HCT116 (cell line): ENCODE measurements at regions not wholly inside any gene's neighbourhood (a gene's known extent, or its start where the extent isn't known, plus 50 kb on each side); places are given as distances from the start of the nearest gene placed in this dataset.
"Not testable (repeated sequence)": the region's sequence is repeated elsewhere in the genome, so short reads cannot be mapped to it uniquely, and the experiment has no call there.

Experiments
- ATAC-seq: fragments of 200-7000 bp; cut with Tn5 transposase; 2 replicates; pipeline ENCODE4 v1.9.1; 2020; ENCODE audit warnings: mild to moderate bottlenecking, moderate library complexity
- BruUV-seq: library from RNA; stranded (reverse); fragments of 400-500 nt; replicated peaks from 2 replicates; lab custom pipeline; 2021; lab: Mats Ljungman, UMichigan
- CTCF ChIA-PET: fragments of 300-600 bp; sonication (Branson Sonifier 250); formaldehyde crosslinking; loops from one replicate; lab custom pipeline; 2021; ENCODE audit warnings: antibody characterized with exemption; lab: Charles Lee
- POLR2A ChIA-PET: fragments of 300-600, 350-600 bp; sonication (Branson Sonifier 250); formaldehyde crosslinking; loops from one replicate; lab custom pipeline; 2021; ENCODE audit warnings: antibody characterized with exemption; lab: Charles Lee
- RAD21 ChIA-PET, 2 experiments: fragments of 300-600 bp; sonication (Branson Sonifier 250); formaldehyde crosslinking; loops; one replicate each; lab custom pipeline; 2023; ENCODE audit warnings: low total read pairs in 2 of 2; ENCODE audit not compliant: uncharacterized antibody in 2 of 2, unreplicated experiment in 2 of 2, low non-redundant PET in 1 of 2; lab: Charles Lee
- DNase-seq: peaks from one replicate; pipeline ENCODE4 v3.0.0-alpha.2; 2010; ENCODE audit warnings: low read depth, low spot score
- H2AFZ ChIP-seq: fragments of 200-600 bp; shearing (Covaris generic), sonication (generic); 2 replicates; pipeline ENCODE4 v1.6.1; 2017; ENCODE audit warnings: low read depth, mixed run types, mixed read lengths, antibody characterized with exemption, low read length; ENCODE audit not compliant: poor library complexity, severe bottlenecking
- H3K27ac ChIP-seq: 2 replicates; pipeline ENCODE4 v1.5.1; 2012; ENCODE audit warnings: low read depth, low read length
- H3K27me3 ChIP-seq: fragments of 200-600 bp; sonication (generic); 2 replicates; pipeline ENCODE4 v1.6.1; 2016; ENCODE audit warnings: mixed run types, low read length, mixed read lengths; ENCODE audit not compliant: insufficient read depth
- H3K36me3 ChIP-seq, 2 experiments: fragments of 200-500 bp in 1 of 2; fragments of 200-600 bp in 1 of 2; sonication (Bioruptor generic) in 1 of 2; sonication (generic) in 1 of 2; 2 replicates each; pipeline versions ENCODE4 v1.5.1 to v1.6.1; 2014 to 2016; ENCODE audit warnings: low read length in 2 of 2, inconsistent platforms in 1 of 2, mixed read lengths in 1 of 2, mixed run types in 1 of 2; ENCODE audit not compliant: insufficient read depth in 2 of 2, control insufficient read depth in 1 of 2
- H3K4me1 ChIP-seq, 2 experiments: fragments of 200-600 bp in 1 of 2; sonication (generic) in 1 of 2; 2 replicates each; pipeline versions ENCODE4 v1.5.1 to v1.6.1; 2012 to 2017; ENCODE audit warnings: low read length in 2 of 2, inconsistent platforms in 1 of 2, mild to moderate bottlenecking in 1 of 2, mixed read lengths in 1 of 2, mixed run types in 1 of 2, moderate library complexity in 1 of 2; ENCODE audit not compliant: insufficient read depth in 2 of 2, control insufficient read depth in 1 of 2
- H3K4me2 ChIP-seq: fragments of 200-600 bp; sonication (generic); 2 replicates; pipeline ENCODE4 v1.6.1; 2017; ENCODE audit warnings: mixed run types, low read length, mixed read lengths
- H3K4me3 ChIP-seq, 2 experiments: fragments of 200-600 bp in 1 of 2; sonication (generic) in 1 of 2; replicated peaks in 1 of 2; 2 replicates each; pipeline ENCODE4 v1.5.1; 2011 to 2016; ENCODE audit warnings: low read length in 2 of 2, control low read depth in 1 of 2, low read depth in 1 of 2, mild to moderate bottlenecking in 1 of 2, mixed read lengths in 1 of 2, mixed run types in 1 of 2
- H3K79me2 ChIP-seq: fragments of 200-600 bp; sonication (generic); 2 replicates; pipeline ENCODE4 v1.6.1; 2017; ENCODE audit warnings: mild to moderate bottlenecking, mixed run types, low read length, moderate library complexity, mixed read lengths; ENCODE audit not compliant: insufficient read depth
- H3K9ac ChIP-seq: fragments of 200-600 bp; sonication (generic); 2 replicates; pipeline ENCODE4 v1.6.1; 2016; ENCODE audit warnings: low read length, mixed read lengths
- H3K9me2 ChIP-seq: fragments of 200-600 bp; sonication (generic), shearing (Covaris generic); 2 replicates; pipeline ENCODE4 v1.6.1; 2017; ENCODE audit warnings: mixed run types, mild to moderate bottlenecking, moderate library complexity; ENCODE audit not compliant: insufficient read depth
- H3K9me3 ChIP-seq, 2 experiments: fragments of 200-500 bp in 1 of 2; fragments of 200-600 bp in 1 of 2; sonication (Bioruptor generic) in 1 of 2; sonication (generic) in 1 of 2; 2 replicates each; pipeline ENCODE4 v1.6.1; 2014 to 2017; ENCODE audit warnings: low read length in 2 of 2, mixed read lengths in 2 of 2, inconsistent platforms in 1 of 2, low read depth in 1 of 2, mild to moderate bottlenecking in 1 of 2, mixed run types in 1 of 2, moderate library complexity in 1 of 2; ENCODE audit not compliant: control insufficient read depth in 1 of 2, insufficient read depth in 1 of 2
- H4K20me1 ChIP-seq: fragments of 200-600 bp; sonication (generic), shearing (Covaris generic); 2 replicates; pipeline ENCODE4 v1.6.1; 2017; ENCODE audit warnings: mixed run types, mild to moderate bottlenecking, moderate library complexity; ENCODE audit not compliant: insufficient read depth
- CBX3 ChIP-seq: IDR thresholded peaks from 2 replicates; pipeline ENCODE4 v1.6.1; 2012; ENCODE audit warnings: low read depth
- CEBPB ChIP-seq: IDR thresholded peaks from 2 replicates; pipeline ENCODE4 v1.6.1; 2012; ENCODE audit warnings: low read depth
- ELF1 ChIP-seq: IDR thresholded peaks from 2 replicates; pipeline ENCODE4 v1.6.1; 2012; ENCODE audit warnings: low read depth, borderline replicate concordance
- EZH2phosphoT487 ChIP-seq: fragments of 200-600 bp; IDR thresholded peaks from 2 replicates; pipeline ENCODE4 v1.6.1; 2018; ENCODE audit warnings: antibody characterized with exemption, borderline replicate concordance
- FOSL1 ChIP-seq: IDR thresholded peaks from 2 replicates; pipeline ENCODE4 v1.6.1; 2012; ENCODE audit warnings: low read depth
- JUND ChIP-seq: IDR thresholded peaks from 2 replicates; pipeline ENCODE4 v1.6.1; 2012
- POLR2AphosphoS5 ChIP-seq: IDR thresholded peaks from 2 replicates; pipeline ENCODE4 v1.6.1; 2011; ENCODE audit warnings: mild to moderate bottlenecking, low read depth, low read length, moderate library complexity
- TCF7L2 ChIP-seq: IDR thresholded peaks from 2 replicates; pipeline ENCODE4 v1.7.0; 2011; ENCODE audit warnings: borderline replicate concordance, inconsistent platforms; ENCODE audit not compliant: insufficient read depth, insufficient read length; ENCODE audit errors: extremely low read depth
- ZFX ChIP-seq: fragments of 450-650 bp; IDR thresholded peaks from 2 replicates; pipeline ENCODE4 v1.6.1; 2017
- ZNF274 ChIP-seq: fragments of 200-500 bp; sonication (Bioruptor generic); IDR thresholded peaks from 2 replicates; pipeline ENCODE4 v1.6.1; 2014; ENCODE audit warnings: mild to moderate bottlenecking, low read depth, low read length, inconsistent platforms
- intact Hi-C: fragments of 100-400 bp; cut with micrococcal nuclease; formaldehyde crosslinking; loops from 2 replicates; pipeline ENCODE4 v1.10.0; 2022
- TF ChIP-seq, protein P1 (sequence below): IDR thresholded peaks from 2 replicates; pipeline ENCODE4 v1.6.1; 2011; ENCODE audit warnings: mild to moderate bottlenecking, low read length, moderate library complexity; ENCODE audit not compliant: insufficient replicate concordance; ENCODE audit errors: extremely low read depth
- TF ChIP-seq, protein P2 (sequence below): IDR thresholded peaks from 2 replicates; pipeline ENCODE4 v1.6.1; 2012
- TF ChIP-seq, protein P3 (sequence below): IDR thresholded peaks from 2 replicates; pipeline ENCODE4 v1.6.1; 2012
- TF ChIP-seq, protein P4 (sequence below): IDR thresholded peaks from 2 replicates; pipeline ENCODE4 v1.6.1; 2012; ENCODE audit warnings: low read depth

DNA sequence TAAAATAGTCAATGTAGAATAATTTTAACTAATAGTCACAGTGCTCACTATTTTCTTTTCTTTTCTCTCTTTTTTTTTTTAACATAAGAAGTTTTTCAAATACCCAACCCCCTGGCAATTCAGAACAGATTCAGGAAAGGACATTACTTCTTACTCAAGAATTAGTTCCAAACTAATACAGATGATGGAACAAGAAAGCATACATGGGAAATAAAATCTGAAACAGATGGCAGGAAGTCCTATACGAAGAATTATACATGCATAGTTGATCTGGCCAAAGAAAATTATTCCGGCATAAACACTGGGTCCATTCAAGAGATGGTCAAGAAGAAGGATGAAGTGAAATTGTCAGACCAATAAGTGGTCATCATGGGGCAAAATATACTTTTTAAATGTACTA, 614.4 kb upstream of the INTU start (continued):
- TF ChIP-seq, protein P1, sequence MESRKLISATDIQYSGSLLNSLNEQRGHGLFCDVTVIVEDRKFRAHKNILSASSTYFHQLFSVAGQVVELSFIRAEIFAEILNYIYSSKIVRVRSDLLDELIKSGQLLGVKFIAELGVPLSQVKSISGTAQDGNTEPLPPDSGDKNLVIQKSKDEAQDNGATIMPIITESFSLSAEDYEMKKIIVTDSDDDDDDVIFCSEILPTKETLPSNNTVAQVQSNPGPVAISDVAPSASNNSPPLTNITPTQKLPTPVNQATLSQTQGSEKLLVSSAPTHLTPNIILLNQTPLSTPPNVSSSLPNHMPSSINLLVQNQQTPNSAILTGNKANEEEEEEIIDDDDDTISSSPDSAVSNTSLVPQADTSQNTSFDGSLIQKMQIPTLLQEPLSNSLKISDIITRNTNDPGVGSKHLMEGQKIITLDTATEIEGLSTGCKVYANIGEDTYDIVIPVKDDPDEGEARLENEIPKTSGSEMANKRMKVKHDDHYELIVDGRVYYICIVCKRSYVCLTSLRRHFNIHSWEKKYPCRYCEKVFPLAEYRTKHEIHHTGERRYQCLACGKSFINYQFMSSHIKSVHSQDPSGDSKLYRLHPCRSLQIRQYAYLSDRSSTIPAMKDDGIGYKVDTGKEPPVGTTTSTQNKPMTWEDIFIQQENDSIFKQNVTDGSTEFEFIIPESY, result no peak
- no peak for TF ChIP-seq EZH2phosphoT487
- TF ChIP-seq, protein P2, sequence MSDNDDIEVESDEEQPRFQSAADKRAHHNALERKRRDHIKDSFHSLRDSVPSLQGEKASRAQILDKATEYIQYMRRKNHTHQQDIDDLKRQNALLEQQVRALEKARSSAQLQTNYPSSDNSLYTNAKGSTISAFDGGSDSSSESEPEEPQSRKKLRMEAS, result no peak
- no peak for TF ChIP-seq ELF1

DNA sequence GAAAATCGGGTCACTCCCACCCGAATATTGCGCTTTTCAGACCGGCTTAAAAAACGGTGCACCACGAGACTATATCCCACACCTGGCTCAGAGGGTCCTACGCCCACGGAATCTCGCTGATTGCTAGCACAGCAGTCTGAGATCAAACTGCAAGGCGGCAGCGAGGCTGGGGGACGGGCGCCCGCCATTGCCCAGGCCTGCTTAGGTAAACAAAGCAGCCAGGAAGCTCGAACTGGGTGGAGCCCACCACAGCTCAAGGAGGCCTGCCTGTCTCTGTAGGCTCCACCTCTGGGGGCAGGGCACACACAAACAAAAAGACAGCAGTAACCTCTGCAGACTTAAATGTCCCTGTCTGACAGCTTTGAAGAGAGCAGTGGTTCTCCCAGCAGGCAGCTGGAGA, 611.9 kb upstream of the INTU start:
- DNase-seq, H3K36me3 ChIP-seq, H3K9me3 ChIP-seq, H3K4me1 ChIP-seq, H3K27ac ChIP-seq, POLR2A ChIA-PET, intact Hi-C loops, H3K27me3 ChIP-seq, H3K4me3 ChIP-seq, ATAC-seq, BruUV-seq, H3K79me2 ChIP-seq, H3K9me2 ChIP-seq, CTCF ChIA-PET, H3K9ac ChIP-seq, RAD21 ChIA-PET, H3K4me2 ChIP-seq, H2AFZ ChIP-seq, H4K20me1 ChIP-seq: not testable (repeated sequence)

DNA sequence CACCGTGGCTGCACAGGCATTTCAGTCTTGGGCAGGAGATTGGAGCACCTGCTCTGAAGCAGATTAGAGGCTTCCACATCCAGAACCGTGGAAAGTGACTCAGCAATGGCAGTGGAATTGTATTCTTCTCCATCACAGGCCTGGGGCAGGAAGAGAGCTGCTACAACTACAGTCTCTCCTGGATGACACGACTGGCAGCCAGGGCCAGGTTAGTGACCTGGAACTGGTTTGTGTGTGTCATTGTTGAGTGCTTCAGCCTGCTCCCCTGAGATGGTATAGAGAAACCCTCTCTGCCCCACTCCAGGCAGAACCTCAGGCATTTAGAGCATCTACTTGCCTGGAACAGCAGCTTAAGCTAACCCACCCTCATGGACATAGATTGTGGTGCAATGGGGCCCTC, 596.5 kb upstream of the INTU start:
- Histone ChIP-seq H3K9me2 (no peaks in the 10 kb centered on the region), H3K4me1 (no peaks in the 10 kb centered on the region), H3K27ac (no peak overlapping the region), H3K27me3 (no peaks in the 10 kb centered on the region), H3K9ac (no peak overlapping the region), H3K36me3 (no peaks in the 10 kb centered on the region), H3K4me2 (no peak overlapping the region), H3K9me3 (no peaks in the 10 kb centered on the region), H2AFZ (no peak overlapping the region), H4K20me1 (no peaks in the 10 kb centered on the region), H3K79me2 (no peaks in the 10 kb centered on the region), H3K4me3 (no peak overlapping the region)
- no TSS peak for BruUV-seq
- POLR2A ChIA-PET, result no interaction called here
- ATAC-seq (no peak), DNase-seq (no peak)
- RAD21 ChIA-PET, result no interaction called here
- CTCF ChIA-PET, result no interaction called here
- intact Hi-C loops, result no loop called here
- TF ChIP-seq, protein P3, sequence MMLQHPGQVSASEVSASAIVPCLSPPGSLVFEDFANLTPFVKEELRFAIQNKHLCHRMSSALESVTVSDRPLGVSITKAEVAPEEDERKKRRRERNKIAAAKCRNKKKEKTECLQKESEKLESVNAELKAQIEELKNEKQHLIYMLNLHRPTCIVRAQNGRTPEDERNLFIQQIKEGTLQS, result no peak
- TF ChIP-seq CBX3 (no peak), CEBPB (no peak), ZNF274 (no peak), TCF7L2 (no peak), ZFX (no peak), JUND (no peak), FOSL1 (no peak), POLR2AphosphoS5 (no peak), EZH2phosphoT487 (no peak)
- TF ChIP-seq, protein P4, sequence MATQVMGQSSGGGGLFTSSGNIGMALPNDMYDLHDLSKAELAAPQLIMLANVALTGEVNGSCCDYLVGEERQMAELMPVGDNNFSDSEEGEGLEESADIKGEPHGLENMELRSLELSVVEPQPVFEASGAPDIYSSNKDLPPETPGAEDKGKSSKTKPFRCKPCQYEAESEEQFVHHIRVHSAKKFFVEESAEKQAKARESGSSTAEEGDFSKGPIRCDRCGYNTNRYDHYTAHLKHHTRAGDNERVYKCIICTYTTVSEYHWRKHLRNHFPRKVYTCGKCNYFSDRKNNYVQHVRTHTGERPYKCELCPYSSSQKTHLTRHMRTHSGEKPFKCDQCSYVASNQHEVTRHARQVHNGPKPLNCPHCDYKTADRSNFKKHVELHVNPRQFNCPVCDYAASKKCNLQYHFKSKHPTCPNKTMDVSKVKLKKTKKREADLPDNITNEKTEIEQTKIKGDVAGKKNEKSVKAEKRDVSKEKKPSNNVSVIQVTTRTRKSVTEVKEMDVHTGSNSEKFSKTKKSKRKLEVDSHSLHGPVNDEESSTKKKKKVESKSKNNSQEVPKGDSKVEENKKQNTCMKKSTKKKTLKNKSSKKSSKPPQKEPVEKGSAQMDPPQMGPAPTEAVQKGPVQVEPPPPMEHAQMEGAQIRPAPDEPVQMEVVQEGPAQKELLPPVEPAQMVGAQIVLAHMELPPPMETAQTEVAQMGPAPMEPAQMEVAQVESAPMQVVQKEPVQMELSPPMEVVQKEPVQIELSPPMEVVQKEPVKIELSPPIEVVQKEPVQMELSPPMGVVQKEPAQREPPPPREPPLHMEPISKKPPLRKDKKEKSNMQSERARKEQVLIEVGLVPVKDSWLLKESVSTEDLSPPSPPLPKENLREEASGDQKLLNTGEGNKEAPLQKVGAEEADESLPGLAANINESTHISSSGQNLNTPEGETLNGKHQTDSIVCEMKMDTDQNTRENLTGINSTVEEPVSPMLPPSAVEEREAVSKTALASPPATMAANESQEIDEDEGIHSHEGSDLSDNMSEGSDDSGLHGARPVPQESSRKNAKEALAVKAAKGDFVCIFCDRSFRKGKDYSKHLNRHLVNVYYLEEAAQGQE, result no peak
